ENCODE measurements at regions not wholly inside any gene's neighbourhood (a gene's known extent, or its start where the extent isn't known, plus 50 kb on each side); places are given as distances from the start of the nearest gene placed in this dataset.

- H3K27ac Mint-ChIP-seq, result no peak overlapping the region
- no peaks in the 10 kb centered on the region for H3K79me2 ChIP-seq (ENCODE audit: low read depth)
- peaks cover 39% of the 10 kb centered on the region for H3K4me1 Mint-ChIP-seq
- no peak overlapping the region for H3K4me3 ChIP-seq
- no peaks in the 10 kb centered on the region for H3K27me3 ChIP-seq
- H3K9me3 Mint-ChIP-seq, result no peaks in the 10 kb centered on the region
- H3K4me1 ChIP-seq, result peaks cover 44% of the 10 kb centered on the region
- peaks cover 6% of the 10 kb centered on the region for H3K27me3 Mint-ChIP-seq (ENCODE audit: insufficient read depth, low read depth)
- H3F3A ChIP-seq (ENCODE audit: low read depth), result no peaks in the 10 kb centered on the region
- no peaks in the 10 kb centered on the region for H4K20me1 ChIP-seq (ENCODE audit: low read depth)
- no peak for TF ChIP-seq EZH2phosphoT487 (IDR thresholded peaks at IDR 0.05)
- TF ChIP-seq CTCF (IDR thresholded peaks at IDR 0.05), result no peak
- TF ChIP-seq EZH2 (IDR thresholded peaks at IDR 0.05), result no peak
- no peak overlapping the region for H3K4me2 ChIP-seq
- H3K36me3 Mint-ChIP-seq, result no peaks in the 10 kb centered on the region
- H2AFZ ChIP-seq (replicated peaks), result no peak overlapping the region
- no peak for DNase-seq (ENCODE audit: low spot score)
- H3K27ac ChIP-seq, result no peak overlapping the region
- H3K4me3 Mint-ChIP-seq, result no peak overlapping the region
- no peaks in the 10 kb centered on the region for H3K36me3 ChIP-seq
- no peak overlapping the region for H3K9ac ChIP-seq
- H3K9me3 ChIP-seq (ENCODE audit: low read depth), result no peaks in the 10 kb centered on the region
These were observed 82.7 kb upstream of the DRD2 start for GRCh38 chr11:113557926-113558325.

GRCh38 chr11:113556036-113556435 is 80.8 kb upstream of the DRD2 start:
- Histone ChIP-seq H3K9me3 (ENCODE audit: low read depth) (no peaks in the 10 kb centered on the region), H2AFZ (replicated peaks) (no peak overlapping the region), H3K27ac (no peak overlapping the region), H3K4me1 (peaks cover 41% of the 10 kb centered on the region), H4K20me1 (ENCODE audit: low read depth) (no peaks in the 10 kb centered on the region), H3K9ac (no peak overlapping the region), H3K4me3 (no peak overlapping the region), H3K79me2 (ENCODE audit: low read depth) (no peaks in the 10 kb centered on the region), H3F3A (ENCODE audit: low read depth) (no peaks in the 10 kb centered on the region), H3K36me3 (no peaks in the 10 kb centered on the region), H3K27me3 (no peaks in the 10 kb centered on the region), H3K4me2 (no peak overlapping the region)
- no peaks in the 10 kb centered on the region for H3K9me3 Mint-ChIP-seq
- H3K4me3 Mint-ChIP-seq, result no peak overlapping the region
- no peak overlapping the region for H3K27ac Mint-ChIP-seq
- no peak for TF ChIP-seq CTCF (IDR thresholded peaks at IDR 0.05)
- no peak for TF ChIP-seq EZH2phosphoT487 (IDR thresholded peaks at IDR 0.05)
- TF ChIP-seq EZH2 (IDR thresholded peaks at IDR 0.05), result no peak
- H3K27me3 Mint-ChIP-seq (ENCODE audit: insufficient read depth, low read depth), result peaks cover 6% of the 10 kb centered on the region
- DNase-seq (ENCODE audit: low spot score), result no peak
- H3K4me1 Mint-ChIP-seq, result peaks cover 42% of the 10 kb centered on the region
- no peaks in the 10 kb centered on the region for H3K36me3 Mint-ChIP-seq

GRCh38 chr11:113555071-113555619 is 79.9 kb upstream of the DRD2 start:
- no peak for TF ChIP-seq EZH2phosphoT487 (IDR thresholded peaks at IDR 0.05)
- no peak for TF ChIP-seq CTCF (IDR thresholded peaks at IDR 0.05)
- no peak for TF ChIP-seq EZH2 (IDR thresholded peaks at IDR 0.05)
- Histone ChIP-seq H3F3A (ENCODE audit: low read depth) (no peaks in the 10 kb centered on the region), H2AFZ (replicated peaks) (no peak overlapping the region), H3K4me2 (no peak overlapping the region), H3K9me3 (ENCODE audit: low read depth) (no peaks in the 10 kb centered on the region), H3K4me1 (peaks cover 42% of the 10 kb centered on the region), H3K27me3 (no peaks in the 10 kb centered on the region), H3K27ac (no peak overlapping the region), H4K20me1 (ENCODE audit: low read depth) (no peaks in the 10 kb centered on the region), H3K9ac (no peak overlapping the region), H3K79me2 (ENCODE audit: low read depth) (no peaks in the 10 kb centered on the region), H3K36me3 (no peaks in the 10 kb centered on the region), H3K4me3 (no peak overlapping the region)
- no peak overlapping the region for H3K27ac Mint-ChIP-seq
- H3K9me3 Mint-ChIP-seq, result no peaks in the 10 kb centered on the region
- peaks cover 7% of the 10 kb centered on the region for H3K27me3 Mint-ChIP-seq (ENCODE audit: insufficient read depth, low read depth)
- no peaks in the 10 kb centered on the region for H3K36me3 Mint-ChIP-seq
- peaks cover 45% of the 10 kb centered on the region for H3K4me1 Mint-ChIP-seq
- H3K4me3 Mint-ChIP-seq, result no peak overlapping the region
- DNase-seq (ENCODE audit: low spot score), result no peak

Data from neural progenitor cell (in vitro differentiated cells).